ENCODE measurements at regions not wholly inside any gene's neighbourhood (a gene's known extent, or its start where the extent isn't known, plus 50 kb on each side); places are given as distances from the start of the nearest gene placed in this dataset.

DNA sequence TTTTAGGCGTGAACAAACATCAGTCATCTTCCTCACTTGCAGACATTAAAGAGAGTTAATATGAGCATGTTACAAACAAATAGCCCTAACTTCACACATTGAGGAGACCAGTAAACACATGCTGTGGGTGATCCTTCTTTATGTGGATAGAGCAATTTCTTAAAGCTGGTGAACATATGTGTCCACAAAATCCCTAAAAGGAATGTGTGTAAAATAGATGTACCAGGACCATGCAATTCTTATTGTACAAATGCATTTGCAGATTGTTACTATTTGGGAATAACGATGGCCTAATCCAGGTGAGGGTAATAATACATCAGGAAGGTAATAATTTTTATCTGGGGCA, 228.9 kb downstream of the ALDH8A1 start:
- Mint-ChIP-seq H3K27me3 (ENCODE audit: insufficient read depth, unreplicated experiment) (no peaks in the 10 kb centered on the region), H3K9me3 (ENCODE audit: unreplicated experiment) (no peaks in the 10 kb centered on the region), H3K4me3 (ENCODE audit: unreplicated experiment) (no peak overlapping the region), H3K27ac (ENCODE audit: low read depth, unreplicated experiment) (no peak overlapping the region), H3K36me3 (ENCODE audit: insufficient read depth, unreplicated experiment) (no peaks in the 10 kb centered on the region), H3K4me1 (ENCODE audit: insufficient read depth, unreplicated experiment) (peaks cover 4% of the 10 kb centered on the region)
- BruUV-seq (replicated peaks), result no TSS peak
- no peak for DNase-seq (ENCODE audit: unreplicated experiment)
- TF ChIP-seq, protein P1, sequence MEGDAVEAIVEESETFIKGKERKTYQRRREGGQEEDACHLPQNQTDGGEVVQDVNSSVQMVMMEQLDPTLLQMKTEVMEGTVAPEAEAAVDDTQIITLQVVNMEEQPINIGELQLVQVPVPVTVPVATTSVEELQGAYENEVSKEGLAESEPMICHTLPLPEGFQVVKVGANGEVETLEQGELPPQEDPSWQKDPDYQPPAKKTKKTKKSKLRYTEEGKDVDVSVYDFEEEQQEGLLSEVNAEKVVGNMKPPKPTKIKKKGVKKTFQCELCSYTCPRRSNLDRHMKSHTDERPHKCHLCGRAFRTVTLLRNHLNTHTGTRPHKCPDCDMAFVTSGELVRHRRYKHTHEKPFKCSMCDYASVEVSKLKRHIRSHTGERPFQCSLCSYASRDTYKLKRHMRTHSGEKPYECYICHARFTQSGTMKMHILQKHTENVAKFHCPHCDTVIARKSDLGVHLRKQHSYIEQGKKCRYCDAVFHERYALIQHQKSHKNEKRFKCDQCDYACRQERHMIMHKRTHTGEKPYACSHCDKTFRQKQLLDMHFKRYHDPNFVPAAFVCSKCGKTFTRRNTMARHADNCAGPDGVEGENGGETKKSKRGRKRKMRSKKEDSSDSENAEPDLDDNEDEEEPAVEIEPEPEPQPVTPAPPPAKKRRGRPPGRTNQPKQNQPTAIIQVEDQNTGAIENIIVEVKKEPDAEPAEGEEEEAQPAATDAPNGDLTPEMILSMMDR (IDR thresholded peaks at IDR 0.05; ENCODE audit: unreplicated experiment), result no peak
- POLR2A ChIA-PET, result no interaction called here
- CTCF ChIA-PET, result no interaction called here
- intact Hi-C loops (cut with micrococcal nuclease), result no loop called here

DNA sequence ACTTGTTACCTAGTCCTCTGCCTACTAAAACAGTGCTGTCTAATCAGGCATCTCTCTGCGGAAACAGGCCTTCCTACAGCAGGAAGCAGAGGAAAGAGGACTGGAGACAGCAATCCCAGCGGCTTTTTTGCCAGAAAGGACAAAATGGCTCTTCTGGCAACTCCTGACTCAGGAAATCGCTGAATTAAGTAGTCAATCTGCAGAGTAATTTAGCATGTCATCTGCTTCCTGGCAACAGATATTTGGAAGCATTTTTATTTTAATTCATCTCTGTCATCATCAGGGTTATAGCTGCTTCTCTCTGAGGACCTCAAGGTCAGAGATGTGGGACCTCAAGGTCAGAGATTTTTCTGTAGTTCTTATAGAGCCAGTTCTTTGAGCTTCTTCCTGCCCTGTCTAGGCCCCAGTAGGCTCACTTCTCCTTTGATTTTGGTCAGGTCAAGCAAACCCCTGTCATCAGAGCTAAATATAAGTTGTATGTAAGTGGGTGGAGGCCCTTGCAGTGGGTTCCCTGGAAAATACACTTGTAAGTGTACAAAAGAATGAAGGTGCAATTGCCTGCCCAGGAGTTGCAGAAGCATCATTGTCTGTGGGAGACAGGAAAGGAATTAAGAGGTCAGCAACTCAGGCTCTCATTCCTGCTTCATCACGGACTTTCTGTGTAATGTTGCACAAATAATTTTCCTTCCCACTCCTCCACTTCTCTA, 229.4 kb downstream of the ALDH8A1 start:
- DNase-seq (ENCODE audit: unreplicated experiment), result no peak
- BruUV-seq (replicated peaks), result no TSS peak
- H3K4me1 Mint-ChIP-seq (ENCODE audit: insufficient read depth, unreplicated experiment), result peaks cover 4% of the 10 kb centered on the region
- H3K4me3 Mint-ChIP-seq (ENCODE audit: unreplicated experiment), result no peak overlapping the region
- no peaks in the 10 kb centered on the region for H3K36me3 Mint-ChIP-seq (ENCODE audit: insufficient read depth, unreplicated experiment)
- ChIA-PET CTCF (no interaction called here), POLR2A (no interaction called here)
- H3K27me3 Mint-ChIP-seq (ENCODE audit: insufficient read depth, unreplicated experiment), result no peaks in the 10 kb centered on the region
- H3K9me3 Mint-ChIP-seq (ENCODE audit: unreplicated experiment), result no peaks in the 10 kb centered on the region
- intact Hi-C loops (cut with micrococcal nuclease), result no loop called here
- TF ChIP-seq, protein P1 (IDR thresholded peaks at IDR 0.05; ENCODE audit: unreplicated experiment), result no peak
- no peak overlapping the region for H3K27ac Mint-ChIP-seq (ENCODE audit: low read depth, unreplicated experiment)

DNA sequence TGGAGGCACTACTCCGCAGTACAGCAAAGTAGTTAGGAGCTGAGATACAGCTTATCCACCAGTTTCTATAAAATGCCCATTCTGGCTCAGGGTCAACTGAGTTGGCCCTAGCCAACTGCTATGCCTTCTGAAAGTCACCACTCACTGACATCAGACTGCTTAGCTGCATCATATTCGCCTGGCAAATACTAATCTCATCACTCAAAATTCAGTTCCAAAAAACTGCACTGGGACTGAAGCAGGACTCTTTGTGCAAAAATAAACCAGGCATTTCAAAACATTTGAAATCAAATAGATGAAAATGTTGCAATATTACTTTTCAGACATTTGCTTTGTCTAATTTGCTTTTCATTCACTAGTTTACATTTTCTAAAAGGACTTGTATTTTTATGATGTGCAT, 230.0 kb downstream of the ALDH8A1 start:
- no TSS peak for BruUV-seq (replicated peaks)
- ChIA-PET POLR2A (no interaction called here), CTCF (no interaction called here)
- TF ChIP-seq, protein P1 (IDR thresholded peaks at IDR 0.05; ENCODE audit: unreplicated experiment), result no peak
- Mint-ChIP-seq H3K27me3 (ENCODE audit: insufficient read depth, unreplicated experiment) (no peaks in the 10 kb centered on the region), H3K4me1 (ENCODE audit: insufficient read depth, unreplicated experiment) (peaks cover 4% of the 10 kb centered on the region), H3K4me3 (ENCODE audit: unreplicated experiment) (no peak overlapping the region), H3K36me3 (ENCODE audit: insufficient read depth, unreplicated experiment) (no peaks in the 10 kb centered on the region), H3K27ac (ENCODE audit: low read depth, unreplicated experiment) (no peak overlapping the region), H3K9me3 (ENCODE audit: unreplicated experiment) (no peaks in the 10 kb centered on the region)
- intact Hi-C loops (cut with micrococcal nuclease), result no loop called here
- no peak for DNase-seq (ENCODE audit: unreplicated experiment)

DNA sequence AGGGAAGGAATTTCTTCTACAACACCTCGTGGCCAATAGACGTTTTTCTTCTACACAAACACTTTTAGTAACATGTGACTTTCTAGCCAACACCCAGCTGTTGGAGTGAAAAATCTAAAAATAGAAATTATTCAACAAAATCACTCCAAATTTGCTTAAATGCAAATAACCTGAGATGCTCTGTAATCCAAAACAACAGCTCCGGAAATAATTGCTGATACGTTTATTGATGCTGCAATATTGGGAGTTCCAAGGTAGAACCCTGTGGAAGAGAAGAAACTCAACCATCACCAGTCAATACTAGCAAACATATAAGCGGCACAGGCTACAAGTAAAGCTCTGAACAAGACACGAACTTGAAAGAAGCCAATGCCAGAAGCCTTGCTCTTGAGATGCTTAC, 230.6 kb downstream of the ALDH8A1 start:
- no peak overlapping the region for H3K27ac Mint-ChIP-seq (ENCODE audit: low read depth, unreplicated experiment)
- POLR2A ChIA-PET, result no interaction called here

More for the DNA sequence above, 230.6 kb downstream of the ALDH8A1 start:
- DNase-seq (ENCODE audit: unreplicated experiment), result no peak
- Mint-ChIP-seq H3K36me3 (ENCODE audit: insufficient read depth, unreplicated experiment) (no peaks in the 10 kb centered on the region), H3K4me3 (ENCODE audit: unreplicated experiment) (no peak overlapping the region), H3K9me3 (ENCODE audit: unreplicated experiment) (no peaks in the 10 kb centered on the region), H3K4me1 (ENCODE audit: insufficient read depth, unreplicated experiment) (peaks cover 8% of the 10 kb centered on the region), H3K27me3 (ENCODE audit: insufficient read depth, unreplicated experiment) (no peaks in the 10 kb centered on the region)
- no TSS peak for BruUV-seq (replicated peaks)
- intact Hi-C loops (cut with micrococcal nuclease), result no loop called here
- CTCF ChIA-PET, result interaction anchor here (0.7 to 1.4 kb wide), 2 partner anchors 17 to 64 kb away, joined by 3 to 4 read pairs; no protein-coding TSS in a partner anchor
- TF ChIP-seq, protein P1 (IDR thresholded peaks at IDR 0.05; ENCODE audit: unreplicated experiment), result no peak

Measured in MCF 10A (cell line).